DND-41 (cell line): ENCODE measurements at regions not wholly inside any gene's neighbourhood (a gene's known extent, or its start where the extent isn't known, plus 50 kb on each side); places are given as distances from the start of the nearest gene placed in this dataset.

Experiments
- ATAC-seq: fragments of 200-7000 bp; cut with Tn5 transposase; 3 replicates; pipeline ENCODE4 v1.9.1; 2021; ENCODE audit warnings: low read depth; ENCODE audit not compliant: insufficient read depth
- DNase-seq: peaks from one replicate; pipeline ENCODE4 v3.0.0-alpha.2; 2020
- H2AFZ ChIP-seq: 2 replicates; pipeline ENCODE4 v1.6.0; 2012; ENCODE audit warnings: low read depth, low read length
- H3K27ac ChIP-seq: 2 replicates; pipeline ENCODE4 v1.5.1; 2012; ENCODE audit warnings: low read length, inconsistent platforms
- H3K27me3 ChIP-seq: fragments of 200-600 bp; sonication (generic); 2 replicates; pipeline ENCODE4 v1.6.0; 2012; ENCODE audit warnings: low read length, mild to moderate bottlenecking, inconsistent platforms; ENCODE audit not compliant: insufficient read depth, poor library complexity
- H3K36me3 ChIP-seq: 2 replicates; pipeline ENCODE4 v1.5.1; 2012; ENCODE audit warnings: low read length, inconsistent platforms; ENCODE audit not compliant: insufficient read depth
- H3K4me1 ChIP-seq: 2 replicates; pipeline ENCODE4 v1.5.1; 2012; ENCODE audit warnings: mild to moderate bottlenecking, low read length; ENCODE audit not compliant: insufficient read depth
- H3K4me2 ChIP-seq: 2 replicates; pipeline ENCODE4 v1.6.0; 2012; ENCODE audit warnings: mild to moderate bottlenecking, moderate library complexity, low read length, inconsistent platforms; ENCODE audit not compliant: insufficient read depth
- H3K4me3 ChIP-seq, 2 experiments: fragments of 200-600 bp in 1 of 2; shearing (Covaris generic) in 1 of 2; 2 replicates each; pipeline ENCODE4 v1.5.1; 2012 to 2016; ENCODE audit warnings: inconsistent platforms in 2 of 2, low read length in 2 of 2, mild to moderate bottlenecking in 2 of 2, low read depth in 1 of 2, moderate library complexity in 1 of 2
- H3K79me2 ChIP-seq: 2 replicates; pipeline ENCODE4 v1.6.0; 2012; ENCODE audit warnings: low read length, inconsistent platforms; ENCODE audit not compliant: insufficient read depth
- H3K9ac ChIP-seq: 2 replicates; pipeline ENCODE4 v1.6.0; 2012; ENCODE audit warnings: low read depth, mild to moderate bottlenecking, inconsistent platforms, low read length, moderate library complexity
- H3K9me3 ChIP-seq: 2 replicates; pipeline ENCODE4 v1.5.1; 2012; ENCODE audit warnings: low read length, moderate library complexity, mild to moderate bottlenecking, inconsistent platforms; ENCODE audit not compliant: insufficient read depth, severe bottlenecking
- H4K20me1 ChIP-seq: 2 replicates; pipeline ENCODE4 v1.6.0; 2012; ENCODE audit warnings: low read length; ENCODE audit not compliant: insufficient read depth
- EZH2 ChIP-seq: IDR thresholded peaks from 3 replicates; pipeline ENCODE4 v1.6.1; 2012; ENCODE audit warnings: borderline replicate concordance, low read depth, mild to moderate bottlenecking, moderate library complexity, low read length, inconsistent platforms; ENCODE audit not compliant: severe bottlenecking
- TF ChIP-seq, protein P1 (sequence below): IDR thresholded peaks from 2 replicates; pipeline ENCODE4 v1.5.1; 2012; ENCODE audit warnings: borderline replicate concordance, low read length, moderate library complexity, mild to moderate bottlenecking; ENCODE audit not compliant: poor library complexity, severe bottlenecking; ENCODE audit errors: extremely low read depth

DNA sequence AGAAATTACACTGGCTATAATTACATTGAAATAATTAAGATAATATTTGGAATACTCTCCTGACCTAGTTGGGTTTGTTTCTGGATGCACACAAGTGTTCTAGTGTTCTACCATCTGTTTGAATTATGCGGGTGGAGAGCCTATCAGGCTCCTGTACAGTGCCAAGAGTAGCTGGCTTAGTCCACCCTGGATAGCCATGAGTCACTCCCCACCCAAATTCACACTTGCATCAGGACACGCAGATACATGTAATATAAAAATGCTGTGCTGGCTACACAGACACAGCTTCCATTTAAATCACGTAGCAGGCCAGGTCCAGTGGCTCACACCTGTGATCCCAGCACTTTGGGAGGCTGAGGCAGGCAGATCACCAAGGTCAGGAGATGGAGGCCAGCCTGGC is 686.2 kb upstream of the SLC35B3 start:
- no peaks in the 10 kb centered on the region for H3K27me3 ChIP-seq
- H3K4me2 ChIP-seq: no peak overlapping the region
- H2AFZ ChIP-seq: no peak overlapping the region
- H3K36me3 ChIP-seq: no peaks in the 10 kb centered on the region
- H3K4me3 ChIP-seq: no peak overlapping the region
- no peaks in the 10 kb centered on the region for H4K20me1 ChIP-seq
- ATAC-seq (no peak), DNase-seq (no peak)
- H3K9me3 ChIP-seq: no peaks in the 10 kb centered on the region
- no peaks in the 10 kb centered on the region for H3K4me1 ChIP-seq
- no peak overlapping the region for H3K9ac ChIP-seq
- no peak overlapping the region for H3K27ac ChIP-seq
- no peaks in the 10 kb centered on the region for H3K79me2 ChIP-seq
- TF ChIP-seq, protein P1, sequence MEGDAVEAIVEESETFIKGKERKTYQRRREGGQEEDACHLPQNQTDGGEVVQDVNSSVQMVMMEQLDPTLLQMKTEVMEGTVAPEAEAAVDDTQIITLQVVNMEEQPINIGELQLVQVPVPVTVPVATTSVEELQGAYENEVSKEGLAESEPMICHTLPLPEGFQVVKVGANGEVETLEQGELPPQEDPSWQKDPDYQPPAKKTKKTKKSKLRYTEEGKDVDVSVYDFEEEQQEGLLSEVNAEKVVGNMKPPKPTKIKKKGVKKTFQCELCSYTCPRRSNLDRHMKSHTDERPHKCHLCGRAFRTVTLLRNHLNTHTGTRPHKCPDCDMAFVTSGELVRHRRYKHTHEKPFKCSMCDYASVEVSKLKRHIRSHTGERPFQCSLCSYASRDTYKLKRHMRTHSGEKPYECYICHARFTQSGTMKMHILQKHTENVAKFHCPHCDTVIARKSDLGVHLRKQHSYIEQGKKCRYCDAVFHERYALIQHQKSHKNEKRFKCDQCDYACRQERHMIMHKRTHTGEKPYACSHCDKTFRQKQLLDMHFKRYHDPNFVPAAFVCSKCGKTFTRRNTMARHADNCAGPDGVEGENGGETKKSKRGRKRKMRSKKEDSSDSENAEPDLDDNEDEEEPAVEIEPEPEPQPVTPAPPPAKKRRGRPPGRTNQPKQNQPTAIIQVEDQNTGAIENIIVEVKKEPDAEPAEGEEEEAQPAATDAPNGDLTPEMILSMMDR: no peak
- TF ChIP-seq EZH2: no peak

DNA sequence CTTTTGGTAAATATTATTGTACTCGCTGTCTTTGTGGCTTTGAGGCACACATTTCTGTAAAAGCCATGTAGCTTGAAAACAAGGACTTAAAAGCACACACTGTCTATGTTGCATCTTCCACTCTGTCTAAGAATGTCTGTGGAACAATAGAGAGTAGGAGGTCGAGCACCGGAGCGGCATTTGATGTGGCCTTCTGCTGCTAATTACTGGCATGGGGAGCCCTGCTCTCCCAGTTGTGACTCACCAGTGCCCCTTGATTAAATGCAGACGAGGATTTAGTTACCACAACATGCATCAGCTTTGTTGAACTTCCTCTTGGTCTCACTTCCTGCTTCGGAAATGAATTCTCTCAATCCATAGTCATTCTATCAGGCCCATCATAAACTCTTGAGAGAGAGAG is 680.7 kb upstream of the SLC35B3 start:
- H3K4me1 ChIP-seq: no peaks in the 10 kb centered on the region
- no peaks in the 10 kb centered on the region for H3K27me3 ChIP-seq
- no peak overlapping the region for H3K9ac ChIP-seq
- no peak for TF ChIP-seq EZH2
- TF ChIP-seq, protein P1: no peak
- H3K27ac ChIP-seq: no peak overlapping the region
- no peaks in the 10 kb centered on the region for H3K79me2 ChIP-seq
- no peaks in the 10 kb centered on the region for H3K9me3 ChIP-seq
- H2AFZ ChIP-seq: no peak overlapping the region
- no peak for DNase-seq
- no peaks in the 10 kb centered on the region for H4K20me1 ChIP-seq
- no peak for ATAC-seq
- no peak overlapping the region for H3K4me3 ChIP-seq
- H3K4me2 ChIP-seq: no peak overlapping the region
- no peaks in the 10 kb centered on the region for H3K36me3 ChIP-seq

DNA sequence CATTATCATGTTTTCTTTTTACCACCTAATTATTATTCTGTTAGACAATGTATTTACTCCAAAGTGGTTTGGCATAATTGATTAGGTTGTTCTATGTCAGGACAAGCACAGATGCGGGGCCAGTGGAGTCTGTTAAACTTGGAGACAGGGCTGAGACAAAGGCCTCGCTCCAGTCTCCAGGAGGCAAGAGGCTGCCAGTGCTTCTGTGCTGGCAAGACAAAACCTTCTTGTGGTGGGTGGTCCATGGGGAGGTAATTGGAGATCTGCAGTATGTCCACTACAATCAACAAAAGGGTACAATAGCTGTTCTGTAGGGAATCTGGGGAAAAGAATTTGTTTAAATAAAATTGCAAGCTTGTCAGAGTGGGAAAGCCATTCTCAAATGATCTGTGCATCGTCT is 677.2 kb upstream of the SLC35B3 start:
- H3K9ac ChIP-seq: no peak overlapping the region
- no peak overlapping the region for H2AFZ ChIP-seq
- no peak overlapping the region for H3K4me3 ChIP-seq
- H3K4me2 ChIP-seq: no peak overlapping the region
- H4K20me1 ChIP-seq: no peaks in the 10 kb centered on the region
- H3K27ac ChIP-seq: no peak overlapping the region
- H3K36me3 ChIP-seq: no peaks in the 10 kb centered on the region
- H3K9me3 ChIP-seq: no peaks in the 10 kb centered on the region
- TF ChIP-seq, protein P1: no peak
- no peak for TF ChIP-seq EZH2
- no peak for ATAC-seq
- no peaks in the 10 kb centered on the region for H3K79me2 ChIP-seq
- no peaks in the 10 kb centered on the region for H3K4me1 ChIP-seq
- DNase-seq: no peak
- H3K27me3 ChIP-seq: no peaks in the 10 kb centered on the region

DNA sequence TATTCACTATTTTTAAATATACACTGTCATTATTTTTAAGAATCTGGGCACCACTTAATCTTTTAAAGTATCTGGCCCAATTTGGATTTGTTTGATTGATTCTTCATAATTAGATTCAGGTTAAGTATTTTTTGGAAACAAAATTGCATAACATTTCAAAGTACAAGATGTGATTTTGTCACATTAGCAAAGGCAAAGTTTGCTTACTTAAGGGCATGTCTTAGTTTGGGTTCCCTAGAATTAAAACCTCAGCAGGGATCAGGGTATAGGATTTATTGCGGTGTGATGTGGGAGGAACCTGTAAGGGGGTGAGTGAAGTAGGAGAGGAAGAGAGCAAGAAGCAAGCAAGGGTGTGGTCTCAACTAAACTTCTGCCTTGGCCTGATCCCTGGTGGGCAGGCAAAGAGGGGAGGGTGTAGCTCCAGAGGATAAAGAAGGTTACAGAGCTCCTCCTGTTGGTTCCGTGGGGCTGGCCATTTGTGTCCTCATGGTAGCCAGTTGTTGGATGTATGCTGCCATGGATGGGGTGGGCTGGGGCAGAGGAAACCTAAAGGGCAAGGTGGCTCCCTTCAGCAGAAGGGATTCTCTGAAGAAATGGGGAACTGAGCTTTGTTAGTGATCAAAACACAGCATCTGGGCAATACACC is 668.7 kb upstream of the SLC35B3 start:
- H3K9ac ChIP-seq: no peak overlapping the region
- no peak overlapping the region for H3K4me3 ChIP-seq
- H4K20me1 ChIP-seq: no peaks in the 10 kb centered on the region
- no peak overlapping the region for H3K27ac ChIP-seq
- no peak overlapping the region for H3K4me2 ChIP-seq
- DNase-seq (no peak), ATAC-seq (no peak)
- no peaks in the 10 kb centered on the region for H3K9me3 ChIP-seq
- H3K27me3 ChIP-seq: no peaks in the 10 kb centered on the region
- H3K4me1 ChIP-seq: no peaks in the 10 kb centered on the region
- no peak overlapping the region for H2AFZ ChIP-seq
- no peak for TF ChIP-seq EZH2
- TF ChIP-seq, protein P1: no peak
- no peaks in the 10 kb centered on the region for H3K79me2 ChIP-seq
- H3K36me3 ChIP-seq: no peaks in the 10 kb centered on the region
